Testis (tissue), 2 donors: ENCODE measurements at regions not wholly inside any gene's neighbourhood (a gene's known extent, or its start where the extent isn't known, plus 50 kb on each side); places are given as distances from the start of the nearest gene placed in this dataset.

Experiments
- DNase-seq: peaks from one replicate; pipeline ENCODE4 v3.0.0-alpha.2; 2019
- H3K27ac ChIP-seq, 2 donors: fragments of 200-600 bp; sonication (generic); one replicate each; pipeline ENCODE4 v1.5.1; 2019
- H3K27me3 ChIP-seq: fragments of 200-600 bp; sonication (generic); one replicate; pipeline ENCODE4 v1.5.1; 2019
- H3K36me3 ChIP-seq: fragments of 200-600 bp; sonication (generic); one replicate; pipeline ENCODE4 v1.5.1; 2017; ENCODE audit warnings: low read depth; ENCODE audit errors: missing control alignments
- H3K4me1 ChIP-seq: fragments of 200-600 bp; sonication (generic); one replicate; pipeline ENCODE4 v1.5.1; 2019
- H3K4me3 ChIP-seq, 2 donors: fragments of 200-600 bp; sonication (generic); one replicate each; pipeline ENCODE4 v1.5.1; 2017 to 2019
- H3K9me3 ChIP-seq: fragments of 200-600 bp; sonication (generic); one replicate; pipeline ENCODE4 v1.5.1; 2017
- POLR2A ChIP-seq: fragments of 450-650 bp; IDR thresholded peaks from one replicate; pipeline ENCODE4 v1.6.1; 2017; ENCODE audit warnings: antibody characterized with exemption, mild to moderate bottlenecking, moderate library complexity
- WGBS, 2 donors: methylation state at CpG; one replicate each; pipeline ENCODE4 v1.1.5; 2018; 5-methylcytosine and 5-hydroxymethylcytosine counted together
- intact Hi-C: fragments of 100-400 bp; cut with DNase I; formaldehyde crosslinking; loops from one replicate; pipeline ENCODE4 v1.15.1; 2023; ENCODE audit warnings: low total_unique reads
- TF ChIP-seq, protein P1 (sequence below), 3 experiments: fragments of 450-650 bp in 2 of 3; fragments of 200-600 bp in 1 of 3; sonication (generic) in 1 of 3; IDR thresholded peaks; one replicate each; pipeline ENCODE4 v1.5.1; 2016 to 2019; ENCODE audit warnings: antibody characterized with exemption in 3 of 3, mild to moderate bottlenecking in 2 of 3, moderate library complexity in 1 of 3

- WGBS, 2 donors: 89 to 98% methylated on average over 3 of the region's 3 CpGs
- no peak overlapping the region for H3K27ac ChIP-seq
- no peak overlapping the region for H3K4me3 ChIP-seq
- no peaks in the 10 kb centered on the region for H3K36me3 ChIP-seq
- H3K9me3 ChIP-seq: no peaks in the 10 kb centered on the region
- TF ChIP-seq, protein P1, sequence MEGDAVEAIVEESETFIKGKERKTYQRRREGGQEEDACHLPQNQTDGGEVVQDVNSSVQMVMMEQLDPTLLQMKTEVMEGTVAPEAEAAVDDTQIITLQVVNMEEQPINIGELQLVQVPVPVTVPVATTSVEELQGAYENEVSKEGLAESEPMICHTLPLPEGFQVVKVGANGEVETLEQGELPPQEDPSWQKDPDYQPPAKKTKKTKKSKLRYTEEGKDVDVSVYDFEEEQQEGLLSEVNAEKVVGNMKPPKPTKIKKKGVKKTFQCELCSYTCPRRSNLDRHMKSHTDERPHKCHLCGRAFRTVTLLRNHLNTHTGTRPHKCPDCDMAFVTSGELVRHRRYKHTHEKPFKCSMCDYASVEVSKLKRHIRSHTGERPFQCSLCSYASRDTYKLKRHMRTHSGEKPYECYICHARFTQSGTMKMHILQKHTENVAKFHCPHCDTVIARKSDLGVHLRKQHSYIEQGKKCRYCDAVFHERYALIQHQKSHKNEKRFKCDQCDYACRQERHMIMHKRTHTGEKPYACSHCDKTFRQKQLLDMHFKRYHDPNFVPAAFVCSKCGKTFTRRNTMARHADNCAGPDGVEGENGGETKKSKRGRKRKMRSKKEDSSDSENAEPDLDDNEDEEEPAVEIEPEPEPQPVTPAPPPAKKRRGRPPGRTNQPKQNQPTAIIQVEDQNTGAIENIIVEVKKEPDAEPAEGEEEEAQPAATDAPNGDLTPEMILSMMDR (IDR thresholded peaks at IDR 0.05): no peak
- no peak for TF ChIP-seq POLR2A
- H3K4me1 ChIP-seq: peaks cover 26% of the 10 kb centered on the region
- intact Hi-C loops: no loop called here
- no peaks in the 10 kb centered on the region for H3K27me3 ChIP-seq
- DNase-seq: no peak
Observed at GRCh38 chr10:31705136-31705535, 223.5 kb downstream of the ARHGAP12 start.

DNA sequence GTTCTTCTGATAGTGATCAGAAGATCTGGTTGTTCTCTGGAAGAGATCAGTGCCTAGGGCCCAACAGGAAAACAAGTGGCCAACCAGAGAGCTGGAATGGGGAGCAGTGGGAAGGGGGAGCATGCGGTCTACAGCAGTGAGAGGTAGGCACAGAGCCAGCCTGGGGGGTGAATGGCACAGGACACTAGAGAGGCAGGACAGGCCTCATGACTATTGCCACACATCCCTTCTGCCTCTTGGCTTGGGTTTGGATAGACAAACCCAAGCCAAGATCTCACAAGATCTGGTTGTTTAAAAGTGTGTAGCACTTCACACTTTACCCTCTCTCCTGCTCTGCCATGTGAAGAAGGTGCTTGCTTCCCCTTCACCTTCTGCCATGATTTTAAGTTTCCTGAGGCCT lies 224.4 kb downstream of the ARHGAP12 start:
- intact Hi-C loops: no loop called here
- H3K36me3 ChIP-seq: no peaks in the 10 kb centered on the region
- WGBS, 2 donors: 89 to 100% methylated on average over 1 of the region's 1 CpG
- peaks cover 31% of the 10 kb centered on the region for H3K4me1 ChIP-seq
- H3K27me3 ChIP-seq: no peaks in the 10 kb centered on the region
- H3K4me3 ChIP-seq: no peak overlapping the region
- no peak overlapping the region for H3K27ac ChIP-seq
- DNase-seq: peak; percentile 21
- H3K9me3 ChIP-seq: no peaks in the 10 kb centered on the region
- TF ChIP-seq POLR2A: no peak
- TF ChIP-seq, protein P1 (IDR thresholded peaks at IDR 0.05): no peak

- Histone ChIP-seq H3K36me3 (no peaks in the 10 kb centered on the region), H3K9me3 (no peaks in the 10 kb centered on the region), H3K4me1 (peaks cover 31% of the 10 kb centered on the region), H3K4me3 (no peak overlapping the region), H3K27ac (no peak overlapping the region), H3K27me3 (no peaks in the 10 kb centered on the region)
- DNase-seq: no peak
- 77 to 83% methylated on average over 4 of the region's 4 CpGs for WGBS, 2 donors
- intact Hi-C loops: no loop called here
- TF ChIP-seq, protein P1 (IDR thresholded peaks at IDR 0.05): no peak
- TF ChIP-seq POLR2A: no peak
Observed at GRCh38 chr10:31702954-31703353, 225.7 kb downstream of the ARHGAP12 start.

DNA sequence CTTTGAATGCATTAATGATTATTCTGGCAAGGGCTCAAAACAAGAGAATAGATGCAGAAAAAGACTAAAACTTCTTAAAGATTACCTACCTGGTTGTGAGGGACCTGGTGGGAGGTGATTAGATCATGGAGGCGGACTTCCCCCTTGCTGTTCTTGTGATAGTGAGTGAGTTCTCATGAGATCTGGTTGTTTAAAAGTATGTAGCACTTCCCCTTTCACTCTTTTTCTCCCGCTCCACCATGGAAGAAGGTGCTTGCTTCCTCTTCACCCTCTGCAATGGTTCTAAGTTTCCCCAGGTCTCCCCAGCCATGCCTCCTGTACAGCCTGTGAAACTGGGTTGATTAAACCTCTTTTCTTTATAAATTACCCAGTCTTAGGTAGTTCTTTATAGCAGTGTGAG lies 226.6 kb downstream of the ARHGAP12 start:
- Histone ChIP-seq H3K36me3 (no peaks in the 10 kb centered on the region), H3K27me3 (no peaks in the 10 kb centered on the region), H3K4me1 (peaks cover 29% of the 10 kb centered on the region), H3K4me3 (no peak overlapping the region), H3K9me3 (no peaks in the 10 kb centered on the region), H3K27ac (peak overlapping the region in 1 of 2 donors; percentile 15)
- no peak for DNase-seq
- intact Hi-C loops: no loop called here
- TF ChIP-seq, protein P1 (IDR thresholded peaks at IDR 0.05): no peak
- TF ChIP-seq POLR2A: no peak
- 87 to 98% methylated on average over 2 of the region's 2 CpGs for WGBS, 2 donors

DNA sequence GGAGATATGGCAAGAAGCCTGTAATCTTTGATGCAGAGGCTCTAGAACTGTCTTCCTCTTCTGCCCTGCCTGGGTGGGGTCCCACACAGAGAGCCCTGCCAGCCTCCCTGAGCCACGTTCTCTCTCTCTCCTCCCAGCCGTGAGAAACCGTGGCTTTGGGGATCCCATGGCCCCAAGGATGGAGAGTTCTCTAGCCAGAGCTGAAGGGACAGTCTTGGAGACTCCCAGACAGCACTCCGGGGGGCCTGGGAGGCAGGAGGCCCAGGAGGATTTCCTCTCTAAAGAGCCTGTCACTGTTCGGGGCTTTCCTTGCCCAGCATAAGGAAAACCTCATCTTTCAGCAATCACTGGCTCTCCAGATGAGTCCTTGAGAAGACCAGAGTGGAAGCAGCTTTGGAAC lies 227.1 kb downstream of the ARHGAP12 start:
- H3K27me3 ChIP-seq: no peaks in the 10 kb centered on the region
- H3K27ac ChIP-seq: peak overlapping the region in 1 of 2 donors; percentile 15
- no peak overlapping the region for H3K4me3 ChIP-seq
- no peak for DNase-seq
- intact Hi-C loops: no loop called here
- 62 to 75% methylated on average over 1 to 5 of the region's 5 CpGs for WGBS, 2 donors
- H3K9me3 ChIP-seq: no peaks in the 10 kb centered on the region
- no peaks in the 10 kb centered on the region for H3K36me3 ChIP-seq
- H3K4me1 ChIP-seq: peaks cover 25% of the 10 kb centered on the region
- TF ChIP-seq, protein P1 (IDR thresholded peaks at IDR 0.05): no peak
- no peak for TF ChIP-seq POLR2A
